AG08395 (cell line): ENCODE measurements at regions not wholly inside any gene's neighbourhood (a gene's known extent, or its start where the extent isn't known, plus 50 kb on each side); places are given as distances from the start of the nearest gene placed in this dataset.

Experiments
- DNase-seq: peaks from one replicate; pipeline ENCODE4 v3.0.0; 2012; ENCODE audit warnings: mixed read lengths, low spot score

DNA sequence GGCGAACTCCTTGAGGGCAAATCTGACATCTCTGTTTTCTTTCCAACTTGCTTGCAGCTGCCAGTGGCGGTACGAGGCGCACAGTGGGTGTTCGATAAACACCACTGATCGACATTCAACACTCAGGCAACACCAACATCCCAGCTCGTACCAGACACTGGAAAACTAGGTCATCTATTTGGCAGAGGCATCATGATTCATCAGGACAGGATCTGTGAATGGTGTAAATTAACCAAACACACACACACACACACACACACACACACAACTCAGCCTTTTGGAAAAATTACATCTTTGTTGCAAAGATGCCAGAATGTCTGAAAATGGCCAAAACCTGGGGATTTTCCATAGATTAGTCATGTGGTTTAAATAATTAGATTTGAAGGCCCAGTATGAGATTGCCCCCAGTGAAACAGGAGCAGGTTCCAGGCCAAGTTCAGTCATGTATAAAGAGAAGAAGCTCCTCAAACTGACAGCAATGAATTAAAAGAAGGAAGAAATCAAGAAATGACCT lies 150.5 kb upstream of the NCKAP5 start:
- peak; percentile 78 for DNase-seq

DNA sequence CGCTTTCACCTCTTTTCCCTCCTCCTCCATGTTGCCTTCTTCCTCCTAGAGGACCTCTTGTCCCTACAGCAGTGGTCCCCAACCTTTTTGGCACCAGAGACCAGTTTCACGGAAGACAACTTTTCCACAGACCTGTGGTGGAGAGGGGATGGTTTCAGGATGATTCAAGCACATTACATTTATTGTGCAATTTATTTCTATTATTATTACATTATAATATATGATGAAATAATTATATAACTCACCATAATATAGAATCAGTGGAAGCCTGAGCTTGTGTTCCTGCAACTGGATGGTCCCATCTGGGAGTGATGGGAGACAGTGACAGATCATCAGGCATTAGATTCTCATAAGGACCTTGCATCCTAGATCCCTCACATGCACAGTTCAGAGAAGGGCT lies 152.2 kb upstream of the NCKAP5 start:
- no peak for DNase-seq

- no peak for DNase-seq
These were observed 152.9 kb upstream of the NCKAP5 start for GRCh38 chr2:133721118-133721517.

GRCh38 chr2:133723133-133723532 lies 154.9 kb upstream of the NCKAP5 start:
- no peak for DNase-seq

GRCh38 chr2:133726973-133727372 lies 158.7 kb upstream of the NCKAP5 start:
- no peak for DNase-seq

DNA sequence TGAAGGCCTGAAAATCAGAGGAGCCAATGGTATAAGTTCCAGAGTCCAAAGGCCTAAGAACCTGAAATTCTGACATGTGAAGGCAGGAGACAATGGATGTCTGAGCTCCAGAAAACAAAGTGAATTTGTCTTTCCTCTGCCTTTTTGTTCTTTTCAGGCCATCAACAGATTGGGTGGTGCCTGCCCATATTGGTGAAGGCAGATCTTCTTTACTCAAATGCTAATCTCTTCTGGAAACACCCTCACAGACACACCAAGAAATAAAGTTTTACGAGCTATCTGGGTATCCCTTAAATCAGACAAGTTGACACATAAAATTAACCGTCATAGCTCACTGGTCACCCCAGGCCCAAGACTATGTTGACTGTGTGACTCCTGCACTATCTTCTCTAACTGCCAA lies 163.8 kb upstream of the NCKAP5 start:
- DNase-seq: no peak

GRCh38 chr2:133732982-133733900 lies 165.0 kb upstream of the NCKAP5 start:
- DNase-seq: no peak

DNA sequence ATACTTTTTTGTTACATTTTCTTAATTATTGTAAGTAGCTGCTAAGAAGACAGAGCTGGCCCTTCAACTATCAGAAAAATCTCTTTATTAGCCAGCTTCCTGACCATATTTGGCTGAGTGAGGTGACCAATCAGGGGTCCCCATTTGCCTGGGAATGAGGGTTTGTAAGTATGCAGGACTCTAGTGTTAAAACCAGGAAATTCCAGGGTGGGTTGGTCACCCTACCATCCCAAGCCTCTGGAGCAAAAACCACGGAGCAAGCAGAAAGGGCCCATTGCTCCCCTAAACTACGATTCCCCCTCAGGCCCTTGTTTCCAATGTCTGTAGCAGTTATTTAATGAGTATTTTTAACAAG lies 165.6 kb upstream of the NCKAP5 start:
- peak; percentile 51 for DNase-seq

- DNase-seq: no peak
These were observed 166.6 kb upstream of the NCKAP5 start for GRCh38 chr2:133734716-133735495.

DNA sequence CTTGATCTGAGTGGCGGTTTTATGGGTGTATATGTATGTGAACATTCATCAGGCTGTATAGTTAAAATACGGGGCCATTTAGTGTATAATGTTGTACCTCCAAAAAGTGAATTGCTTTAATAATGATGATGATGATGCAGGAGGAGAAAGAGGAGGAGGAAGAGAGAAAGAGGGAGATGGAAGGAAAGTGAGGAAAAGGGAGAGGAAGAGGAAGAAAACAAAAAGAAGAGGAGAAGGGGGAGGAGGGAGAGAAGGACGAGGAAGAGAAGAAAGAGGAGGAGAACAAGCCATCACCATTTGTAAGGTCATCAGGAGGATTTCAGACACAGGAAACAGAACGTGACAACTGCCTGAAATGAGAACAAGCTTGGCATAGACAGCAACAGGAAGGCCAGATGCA lies 168.4 kb upstream of the NCKAP5 start:
- DNase-seq: no peak

- DNase-seq: no peak
These were observed 169.2 kb upstream of the NCKAP5 start for GRCh38 chr2:133737242-133737993.

DNA sequence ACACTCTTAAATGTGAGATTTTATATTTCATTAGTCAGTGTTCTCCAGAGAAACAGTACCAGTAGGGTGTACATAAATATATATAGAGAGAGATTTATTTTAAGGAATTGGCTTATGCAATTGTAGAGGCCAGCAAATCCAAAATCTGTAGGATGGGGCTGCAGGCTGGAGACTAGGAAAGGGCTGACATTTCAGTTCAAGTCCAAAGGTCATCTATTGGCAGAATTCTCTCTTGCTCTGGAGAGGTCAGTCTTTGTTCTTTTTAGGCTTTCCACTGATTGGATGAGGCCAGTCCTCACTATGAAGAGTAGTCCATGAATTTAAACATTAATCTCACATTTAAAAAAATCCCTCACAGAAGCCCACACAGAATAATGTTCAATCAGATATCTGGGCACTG lies 170.8 kb upstream of the NCKAP5 start:
- DNase-seq: no peak

- DNase-seq: no peak
These were observed 172.2 kb upstream of the NCKAP5 start for GRCh38 chr2:133740500-133740899.

DNA sequence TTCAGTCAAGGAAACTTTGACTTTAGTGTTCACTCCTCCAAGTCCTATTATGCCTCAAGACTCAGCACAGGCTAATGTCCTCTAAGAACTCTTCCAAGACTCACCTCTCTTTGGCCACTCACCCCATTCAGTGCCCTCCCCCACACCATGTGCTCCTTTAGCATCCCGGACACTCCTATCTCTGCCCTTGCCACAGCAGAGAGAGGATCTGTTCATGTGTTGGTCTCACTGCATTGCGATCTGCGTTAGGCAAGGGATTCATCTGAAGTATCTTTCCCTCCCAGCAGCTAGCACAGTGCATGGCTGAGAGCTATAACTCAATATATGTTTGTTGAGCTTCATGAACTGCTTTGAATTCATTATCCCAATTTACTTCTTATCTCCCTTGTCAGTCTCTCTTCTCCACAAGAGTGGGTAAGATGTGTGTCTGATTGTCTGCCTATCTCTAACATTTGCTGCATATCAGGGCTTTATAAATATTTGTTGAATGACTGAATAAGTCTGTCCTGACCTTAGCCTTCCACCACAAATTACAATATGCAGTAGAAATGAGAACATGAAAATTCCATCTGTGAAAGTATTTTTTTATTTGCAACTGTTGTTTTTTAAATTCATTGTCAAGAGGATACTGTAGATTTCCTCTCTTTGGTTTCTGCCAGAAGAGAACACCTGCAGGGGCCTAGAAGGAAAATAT lies 179.9 kb upstream of the NCKAP5 start:
- DNase-seq: no peak

GRCh38 chr2:133753665-133754064 lies 185.4 kb upstream of the NCKAP5 start:
- no peak for DNase-seq

DNA sequence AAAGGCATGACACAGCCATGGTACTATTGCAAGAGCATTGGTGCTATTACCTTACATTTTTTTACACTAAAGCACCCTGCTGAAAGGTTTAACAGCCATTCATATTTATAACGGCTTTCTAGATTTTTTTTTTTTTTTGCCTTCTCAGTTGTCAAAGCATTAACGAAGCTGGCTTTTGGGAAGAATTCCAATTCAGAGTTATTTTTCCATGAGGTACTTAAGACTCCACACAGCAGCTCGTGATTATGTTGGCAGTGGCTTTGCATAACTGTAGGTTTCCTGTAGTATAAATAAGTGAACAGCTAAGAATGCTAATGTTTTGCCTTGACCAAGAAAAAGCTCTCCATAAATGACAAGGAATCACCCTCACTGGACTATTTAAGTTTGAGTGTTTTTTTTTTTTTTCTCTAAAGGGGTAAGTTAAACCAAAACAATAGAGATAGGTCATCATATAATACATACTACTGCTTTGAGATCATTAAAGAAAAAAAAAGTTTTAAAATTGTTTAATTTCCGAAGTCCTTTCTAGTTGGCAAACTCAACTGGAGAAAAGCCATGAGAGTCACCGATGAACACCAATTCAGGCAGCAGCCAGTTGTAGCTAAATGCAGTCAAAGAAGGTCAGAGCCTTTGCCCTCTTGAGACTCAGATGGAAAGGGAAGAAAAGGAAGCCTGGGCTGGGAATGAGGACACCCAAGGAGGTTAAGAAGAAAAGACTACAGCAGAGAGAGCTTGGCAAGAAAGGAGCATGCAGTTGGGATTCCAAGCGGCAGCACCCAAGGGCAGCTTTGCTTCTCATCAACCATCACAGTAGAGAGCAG lies 187.4 kb upstream of the NCKAP5 start:
- peak; percentile 65 for DNase-seq

DNA sequence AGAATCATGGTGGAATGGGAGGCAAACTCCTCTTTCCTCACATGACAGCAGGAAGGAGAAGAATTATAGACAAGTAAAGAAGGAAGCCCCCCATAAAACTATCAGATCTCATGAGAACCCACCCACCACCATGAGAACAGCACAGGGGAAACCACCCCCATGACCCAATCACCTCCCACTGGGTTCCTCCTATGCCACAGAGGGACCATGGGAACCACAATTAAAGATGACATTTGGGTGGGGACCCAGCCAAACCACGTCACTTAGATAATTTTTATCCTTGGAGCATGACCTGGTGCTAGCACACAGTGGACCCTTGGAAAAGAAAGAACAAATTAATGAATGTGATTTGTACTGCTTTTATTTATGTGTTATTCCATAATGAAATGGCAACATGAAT lies 188.6 kb upstream of the NCKAP5 start:
- DNase-seq: no peak

- peak; percentile 13 for DNase-seq
These were observed 192.1 kb upstream of the NCKAP5 start for GRCh38 chr2:133760376-133760775.

DNA sequence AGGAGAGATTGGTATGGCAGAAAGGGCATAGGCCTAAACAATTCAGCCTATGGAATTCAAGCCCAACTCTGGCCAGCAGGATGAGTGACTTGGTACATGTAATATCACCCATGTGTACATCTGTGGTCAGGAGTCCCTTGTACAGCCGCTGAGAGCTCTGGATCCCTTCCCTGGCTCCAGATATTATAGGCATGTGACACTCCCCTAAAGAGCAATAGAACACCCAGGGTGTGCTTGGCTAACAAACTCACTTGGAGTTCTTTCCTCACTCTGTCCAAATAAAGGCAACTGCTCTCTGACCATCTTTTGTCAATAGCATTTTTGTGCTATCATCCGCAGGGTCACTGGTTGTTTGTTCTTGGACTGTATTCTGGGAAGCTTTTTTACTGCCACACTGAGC lies 197.4 kb upstream of the NCKAP5 start:
- DNase-seq: no peak

- DNase-seq: no peak
These were observed 198.0 kb upstream of the NCKAP5 start for GRCh38 chr2:133766164-133766832.
